GM21390 (cell line): ENCODE measurements at regions not wholly inside any gene's neighbourhood (a gene's known extent, or its start where the extent isn't known, plus 50 kb on each side); places are given as distances from the start of the nearest gene placed in this dataset.

ENCODE experiments used
- ATAC-seq: cut with Tn5 transposase; IDR thresholded peaks from one replicate; pipeline ENCODE4 v1.9.1; 2021; ENCODE audit not compliant: unreplicated experiment

- ATAC-seq: no peak
Observed at GRCh38 chr2:144695657-144696056, 175.7 kb upstream of the ZEB2 start.

- ATAC-seq: no peak
Observed at GRCh38 chr2:144694456-144694855, 174.5 kb upstream of the ZEB2 start.

DNA sequence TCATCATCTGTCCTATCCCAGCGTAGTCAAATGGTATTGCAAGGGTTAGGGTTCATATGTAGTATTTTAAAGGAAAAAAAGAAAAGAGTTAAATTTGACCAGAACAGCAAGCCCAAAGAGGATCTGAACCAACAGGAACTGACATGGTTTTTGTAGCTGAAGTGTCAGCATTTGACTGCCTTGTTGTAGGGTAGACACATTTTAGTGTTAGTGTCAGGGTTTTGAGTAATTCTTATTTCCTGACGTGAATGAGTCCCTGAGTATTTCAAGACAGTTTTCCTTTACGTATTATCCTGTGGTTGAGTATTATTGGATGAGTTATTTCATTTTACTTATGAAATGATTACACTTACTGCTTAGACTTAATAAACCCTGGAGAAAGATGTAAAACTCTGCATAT lies 173.3 kb upstream of the ZEB2 start:
- no peak for ATAC-seq

DNA sequence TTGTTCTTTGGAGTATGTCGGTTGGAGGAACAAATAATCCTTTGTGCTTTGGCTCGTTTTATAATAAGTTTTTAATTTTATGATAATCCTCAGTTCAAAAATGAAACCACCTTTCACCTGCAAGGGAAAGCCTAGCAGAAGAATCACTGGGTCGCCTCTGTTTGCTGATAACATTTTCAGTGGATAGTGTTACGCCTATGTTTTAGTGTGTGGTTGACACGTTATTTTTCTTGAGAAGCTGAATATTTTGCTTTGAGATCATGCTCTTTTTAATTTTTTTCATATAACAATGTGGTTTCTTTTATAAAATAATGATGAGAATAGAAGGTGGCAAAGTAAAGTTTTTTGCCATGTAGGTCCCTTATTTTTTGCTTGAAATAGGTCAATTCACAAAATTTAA lies 172.7 kb upstream of the ZEB2 start:
- no peak for ATAC-seq

DNA sequence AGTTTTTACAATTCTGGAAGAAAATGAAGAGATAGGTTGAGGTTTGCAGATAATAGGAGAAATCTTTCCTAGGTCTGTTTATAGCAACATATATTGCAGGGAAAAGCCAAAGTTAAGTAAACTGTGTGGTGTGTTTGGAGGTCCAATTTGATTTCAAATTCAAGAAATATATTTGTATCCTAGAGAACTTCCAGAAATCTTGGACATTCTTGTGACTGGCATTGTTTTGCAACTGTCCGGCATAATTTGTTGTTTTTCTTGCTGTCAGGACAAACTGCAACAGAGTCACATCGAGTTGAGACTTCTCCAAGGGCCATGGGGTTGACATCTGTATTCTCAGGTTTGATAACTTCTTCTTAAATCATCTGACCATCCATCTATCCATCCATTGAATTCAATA lies 170.9 kb upstream of the ZEB2 start:
- no peak for ATAC-seq

- no peak for ATAC-seq
Observed at GRCh38 chr2:144686518-144687215, 166.7 kb upstream of the ZEB2 start.

DNA sequence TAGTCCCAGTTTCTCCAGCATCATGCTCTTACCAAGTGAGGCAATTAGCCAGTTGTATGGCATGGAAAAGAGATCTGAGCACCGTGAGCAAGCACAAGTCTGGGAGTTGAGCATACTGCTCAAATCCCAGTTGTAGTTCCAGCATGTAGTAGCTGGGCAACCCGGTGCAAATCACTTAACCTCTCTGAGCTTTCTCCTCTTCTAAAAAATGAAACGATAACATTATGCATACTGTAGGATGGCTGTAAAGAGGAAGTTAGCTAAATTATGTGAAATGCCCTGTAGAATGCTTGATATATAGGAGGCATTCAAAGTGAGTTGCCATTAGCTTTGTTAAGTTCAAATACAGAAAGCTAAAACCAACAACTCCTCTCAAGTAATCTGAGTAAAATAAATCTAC lies 164.0 kb upstream of the ZEB2 start:
- no peak for ATAC-seq

DNA sequence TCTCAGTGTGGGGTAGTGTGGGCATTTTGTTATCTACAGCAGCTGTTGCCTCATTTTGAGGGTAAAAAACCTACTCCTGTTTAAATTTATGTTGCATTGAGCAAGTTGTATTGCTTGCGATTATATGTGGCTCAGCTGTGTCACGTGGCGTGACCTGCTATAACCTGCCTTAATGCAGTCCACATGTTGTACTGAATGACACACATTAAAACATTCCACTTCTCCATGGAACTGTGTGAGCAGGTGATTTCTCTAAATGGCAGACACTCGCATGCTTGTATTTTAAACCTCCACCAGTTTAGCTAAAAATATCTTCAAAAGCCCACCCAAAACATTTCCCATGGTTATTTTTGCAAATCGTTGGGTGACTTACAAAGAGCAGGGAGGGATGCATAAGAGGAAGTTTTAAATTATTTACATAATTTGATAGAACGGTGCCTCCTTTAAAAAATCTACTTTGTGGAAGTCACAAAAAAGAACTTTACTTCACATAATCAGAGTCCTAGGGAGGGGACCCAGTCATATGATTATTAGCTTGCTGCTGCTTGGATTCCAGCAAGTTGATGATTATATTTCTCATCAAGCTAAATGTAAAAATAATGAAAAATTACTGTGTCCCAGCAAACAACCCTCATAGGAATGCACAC lies 163.3 kb upstream of the ZEB2 start:
- ATAC-seq: no peak

- no peak for ATAC-seq
Observed at GRCh38 chr2:144682248-144682647, 162.3 kb upstream of the ZEB2 start.

DNA sequence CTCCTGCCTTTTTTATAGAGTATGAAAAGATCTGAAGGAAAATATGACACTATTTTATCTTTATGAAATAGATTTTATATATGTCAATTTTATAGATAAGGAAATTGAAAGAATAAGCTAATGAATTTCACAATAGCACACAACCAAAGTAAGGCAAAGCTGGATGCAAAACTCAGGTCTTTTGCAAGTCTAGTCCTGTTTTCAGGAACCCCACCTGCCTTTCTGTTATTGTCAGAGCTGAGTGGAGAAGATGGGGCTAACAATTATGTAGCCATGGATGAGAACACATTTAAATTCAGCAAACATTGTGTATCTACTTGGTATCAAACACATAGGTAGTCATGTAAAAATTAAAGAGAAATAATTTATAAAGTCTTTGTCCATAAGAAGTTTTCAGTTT lies 161.5 kb upstream of the ZEB2 start:
- ATAC-seq: no peak

DNA sequence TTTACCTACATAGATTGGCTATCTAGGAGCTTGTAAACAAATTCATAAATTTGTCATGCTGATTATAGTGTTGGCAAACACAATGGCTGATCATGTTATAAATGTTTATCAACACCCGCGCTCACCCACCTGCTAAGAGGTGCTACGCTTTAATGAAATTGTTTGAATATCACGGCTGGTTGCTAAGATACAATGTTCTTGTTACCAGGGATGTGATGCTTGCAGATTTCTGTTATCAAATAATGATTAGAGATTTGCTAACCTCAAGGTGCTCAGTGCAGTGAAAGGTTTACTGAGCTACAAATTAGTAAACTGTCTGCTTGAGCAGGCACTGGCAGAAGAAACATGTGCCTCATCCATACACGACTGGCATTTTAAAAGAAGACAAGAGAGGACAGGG lies 160.0 kb upstream of the ZEB2 start:
- no peak for ATAC-seq

GRCh38 chr2:144678736-144679135 lies 158.8 kb upstream of the ZEB2 start:
- ATAC-seq: no peak

DNA sequence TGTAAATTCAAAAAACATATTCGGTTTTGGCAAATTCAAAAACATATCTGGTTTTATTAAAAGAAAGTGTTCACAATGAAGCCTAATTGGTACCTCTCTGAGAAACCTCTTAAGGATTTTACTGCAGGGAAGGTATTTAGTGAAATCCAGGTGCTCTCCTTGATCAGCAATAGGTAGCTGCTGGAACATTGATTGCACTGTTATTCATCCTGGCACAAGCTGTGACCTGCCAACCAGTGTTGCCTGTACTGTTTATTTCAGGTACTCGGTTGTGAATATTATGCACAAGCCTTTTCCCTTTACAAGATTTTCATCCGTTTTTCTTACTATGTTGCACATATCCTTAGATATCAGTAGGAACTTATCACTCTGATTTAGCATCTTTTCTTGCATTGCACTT lies 155.8 kb upstream of the ZEB2 start:
- ATAC-seq: no peak

DNA sequence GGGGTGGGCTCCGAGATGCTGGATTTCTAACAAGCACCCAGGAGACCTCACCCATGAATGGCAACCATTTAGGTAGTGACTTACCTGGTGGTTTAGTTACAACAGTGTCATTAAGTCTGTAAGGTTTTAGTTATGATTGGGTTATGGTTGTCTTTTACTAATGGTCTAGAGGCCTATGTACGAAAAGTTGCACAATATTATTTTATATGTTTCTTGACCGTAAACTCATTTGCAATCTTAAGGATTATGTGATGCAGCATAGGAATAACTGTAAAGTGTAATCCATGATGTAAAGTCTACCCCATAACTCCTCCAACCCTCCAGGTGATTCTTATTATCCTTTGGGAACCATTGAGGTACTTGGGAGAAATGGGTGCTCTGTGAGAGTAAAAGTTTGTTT lies 155.4 kb upstream of the ZEB2 start:
- ATAC-seq: no peak

DNA sequence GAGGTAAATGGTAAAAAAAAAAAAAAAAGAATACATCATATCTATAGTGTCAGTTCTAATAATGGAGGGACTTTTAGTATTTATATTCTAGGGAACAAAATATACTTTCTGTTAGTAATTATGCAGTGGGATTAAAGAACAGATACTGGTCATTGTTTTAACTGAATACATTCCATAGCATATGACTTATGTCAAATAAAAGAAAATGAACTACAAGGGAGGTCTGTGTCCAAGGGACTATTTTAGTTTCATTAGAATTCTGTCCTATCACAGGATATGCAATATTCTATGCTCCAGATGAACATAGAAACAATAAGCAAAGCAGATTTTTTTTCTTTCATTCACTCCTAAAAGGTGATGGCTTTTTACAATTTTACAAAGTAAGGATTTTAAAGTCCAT lies 154.2 kb upstream of the ZEB2 start:
- no peak for ATAC-seq

DNA sequence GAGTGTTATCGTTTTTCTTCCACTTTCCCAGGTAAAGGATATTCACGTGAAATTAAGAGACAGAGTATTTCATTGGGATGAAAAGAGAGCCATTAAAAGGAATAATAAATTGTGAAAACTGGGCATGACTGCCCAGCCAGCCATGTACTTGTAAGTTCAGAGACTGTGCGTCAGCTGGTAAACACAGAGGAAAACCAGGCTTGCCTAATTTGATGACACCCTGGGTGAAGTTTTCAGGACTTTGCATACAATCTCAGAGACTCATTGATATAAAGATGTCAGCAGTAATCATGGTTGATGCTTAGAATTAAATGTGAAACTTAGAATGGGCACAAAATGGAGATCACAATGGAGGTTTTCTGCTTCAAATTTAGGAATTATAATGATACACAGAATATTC lies 153.5 kb upstream of the ZEB2 start:
- ATAC-seq: no peak

DNA sequence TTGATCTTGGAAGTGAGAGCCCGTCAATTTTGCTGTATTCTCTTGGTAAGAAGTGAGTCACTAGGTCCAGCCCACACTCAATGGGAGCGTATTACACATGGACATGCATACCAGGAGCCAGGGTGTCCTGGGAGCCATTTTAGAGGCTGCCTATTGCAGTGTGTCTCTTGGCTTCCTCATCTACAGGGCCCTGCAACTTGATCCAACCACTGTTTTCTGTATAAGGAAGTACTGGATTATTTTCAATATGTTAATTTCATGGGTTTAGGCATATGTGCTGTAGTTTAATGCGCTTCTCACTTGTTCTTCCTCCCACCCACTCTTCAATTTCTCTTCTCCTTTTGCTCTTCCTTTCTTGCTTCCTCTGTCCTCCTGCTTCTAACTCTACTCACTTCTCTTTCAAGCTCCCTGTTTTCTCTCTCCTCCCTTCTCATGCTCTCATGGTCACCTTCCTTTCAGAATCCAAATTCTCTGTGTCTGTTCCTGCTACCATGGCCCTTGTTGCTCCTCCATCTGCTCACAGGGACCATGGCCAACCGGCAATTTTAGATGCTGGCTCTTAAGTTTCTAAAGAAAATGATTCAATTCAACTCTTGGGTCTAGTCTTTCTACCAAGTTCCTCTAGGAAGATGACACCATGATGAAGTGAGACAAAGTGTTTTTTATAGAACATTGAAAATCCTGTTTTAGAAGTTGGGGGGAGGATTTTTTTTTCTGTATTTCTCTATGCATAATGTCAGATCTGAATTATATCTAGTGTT lies 152.0 kb upstream of the ZEB2 start:
- ATAC-seq: no peak

- ATAC-seq: no peak
Observed at GRCh38 chr2:144670738-144671137, 150.8 kb upstream of the ZEB2 start.

- no peak for ATAC-seq
Observed at GRCh38 chr2:144670080-144670479, 150.2 kb upstream of the ZEB2 start.

- ATAC-seq: no peak
Observed at GRCh38 chr2:144669196-144669987, 149.5 kb upstream of the ZEB2 start.

DNA sequence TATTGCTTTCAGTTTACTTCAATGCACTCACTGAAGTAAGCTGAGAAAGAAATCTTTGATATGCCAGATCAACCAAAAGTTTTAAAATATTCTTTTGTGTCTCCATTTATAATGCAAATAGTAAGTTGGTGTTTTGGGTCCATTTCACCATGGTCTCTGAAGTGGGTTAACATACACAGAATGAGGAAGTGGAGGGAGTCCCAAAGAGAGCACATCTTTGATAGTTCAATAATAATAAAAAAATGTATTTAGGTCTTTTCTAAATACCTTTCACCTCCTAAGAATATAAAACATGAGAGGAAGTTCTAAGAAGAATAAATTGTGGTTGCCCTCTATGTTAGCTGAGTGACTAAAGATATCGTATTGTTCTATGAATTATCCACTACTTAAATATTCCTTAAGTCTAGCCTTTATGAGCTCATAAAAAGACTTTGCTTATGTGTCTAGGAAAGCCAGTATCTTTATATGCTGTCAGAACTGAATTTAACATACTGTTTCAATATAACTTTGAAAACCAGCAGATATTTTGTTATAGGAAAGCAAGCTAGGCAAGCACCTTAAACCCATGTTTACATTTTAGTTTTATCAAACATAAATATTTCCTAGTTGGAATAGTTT lies 148.7 kb upstream of the ZEB2 start:
- no peak for ATAC-seq
